HepG2 (cell line): ENCODE measurements at regions not wholly inside any gene's neighbourhood (a gene's known extent, or its start where the extent isn't known, plus 50 kb on each side); places are given as distances from the start of the nearest gene placed in this dataset.

Source experiments
- POLR2A ChIP-seq, 2 experiments: IDR thresholded peaks; 2 replicates each; pipeline ENCODE4 v1.6.1; 2011; ENCODE audit warnings: low read depth in 2 of 2, low read length in 2 of 2, mild to moderate bottlenecking in 1 of 2, moderate library complexity in 1 of 2; ENCODE audit not compliant: insufficient read depth in 1 of 2
- TF ChIP-seq, protein P1 (sequence below): sonication (generic); formaldehyde crosslinking; IDR thresholded peaks from 2 replicates; pipeline ENCODE4 v1.8.1; 2023; ENCODE audit warnings: missing genetic modification reagents, inconsistent platforms, borderline replicate concordance

DNA sequence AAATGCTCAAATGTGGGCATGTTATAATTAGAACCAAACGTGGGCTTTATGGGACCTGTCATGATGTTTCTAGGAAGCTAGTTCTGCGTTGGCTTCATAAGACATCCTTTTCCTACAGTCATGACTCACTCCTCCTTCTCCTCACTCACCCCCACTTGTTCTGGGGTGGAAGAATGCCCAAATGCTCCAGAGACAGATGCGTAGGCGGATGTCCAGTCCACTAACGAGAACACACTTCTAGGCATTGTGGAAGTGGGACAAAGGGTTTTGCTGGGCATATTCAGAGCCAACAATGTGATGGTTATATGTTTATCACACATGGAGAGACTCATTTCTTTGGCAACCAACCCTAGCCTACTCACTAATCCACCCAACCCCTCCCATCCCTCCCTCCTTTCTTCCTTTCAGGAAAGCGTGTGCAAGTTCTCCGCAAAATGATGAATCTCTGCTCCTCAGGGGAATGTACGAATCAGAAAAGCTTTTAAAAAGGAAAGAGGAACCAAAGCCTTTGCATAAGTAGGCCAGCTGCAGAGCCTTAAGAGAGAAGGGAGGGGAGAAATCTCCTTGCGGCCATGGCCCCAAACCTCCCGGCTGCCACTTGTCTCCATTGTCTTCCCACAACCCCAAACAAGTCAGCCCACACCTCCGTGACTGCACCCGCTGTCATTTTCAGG, 123.0 kb upstream of the SPRED1 start:
- TF ChIP-seq, protein P1, sequence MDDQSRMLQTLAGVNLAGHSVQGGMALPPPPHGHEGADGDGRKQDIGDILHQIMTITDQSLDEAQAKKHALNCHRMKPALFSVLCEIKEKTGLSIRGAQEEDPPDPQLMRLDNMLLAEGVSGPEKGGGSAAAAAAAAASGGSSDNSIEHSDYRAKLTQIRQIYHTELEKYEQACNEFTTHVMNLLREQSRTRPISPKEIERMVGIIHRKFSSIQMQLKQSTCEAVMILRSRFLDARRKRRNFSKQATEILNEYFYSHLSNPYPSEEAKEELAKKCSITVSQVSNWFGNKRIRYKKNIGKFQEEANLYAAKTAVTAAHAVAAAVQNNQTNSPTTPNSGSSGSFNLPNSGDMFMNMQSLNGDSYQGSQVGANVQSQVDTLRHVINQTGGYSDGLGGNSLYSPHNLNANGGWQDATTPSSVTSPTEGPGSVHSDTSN (CRISPR knock-in tag): no peak
- TF ChIP-seq POLR2A (IDR thresholded peaks at IDR 0.05; ENCODE audit: insufficient read depth in 1 of 2, low read depth in 2 of 2, low read length in 2 of 2): no peak
